CD4-positive, CD25-positive, alpha-beta regulatory T cell (primary cell): ENCODE measurements at regions not wholly inside any gene's neighbourhood (a gene's known extent, or its start where the extent isn't known, plus 50 kb on each side); places are given as distances from the start of the nearest gene placed in this dataset.

ENCODE experiments used
- ATAC-seq, 2 donors: fragments of 150-1000 bp; cut with Tn5 transposase; one replicate each; pipeline ENCODE4 v1.10.0; 2021; ENCODE audit warnings: low read depth in 2 of 2, moderate number of reproducible peaks in 2 of 2, moderate library complexity in 1 of 2
- DNase-seq, 3 donors: peaks; one replicate each; pipeline versions ENCODE4 v3.0.0 to v3.0.0-alpha.2; 2012 to 2022; ENCODE audit warnings: mixed read lengths in 1 of 3
- H3K27ac ChIP-seq: one replicate; pipeline ENCODE4 v1.7.0; 2013; ENCODE audit warnings: mild to moderate bottlenecking, low read length; ENCODE audit not compliant: insufficient read depth, poor library complexity, severe bottlenecking
- H3K27me3 ChIP-seq: one replicate; pipeline ENCODE4 v1.7.0; 2013; ENCODE audit warnings: low read length; ENCODE audit not compliant: control insufficient read depth, insufficient read depth
- H3K36me3 ChIP-seq: one replicate; pipeline ENCODE4 v1.7.0; 2013; ENCODE audit warnings: mild to moderate bottlenecking, low read length, moderate library complexity; ENCODE audit not compliant: control insufficient read depth, insufficient read depth
- H3K4me1 ChIP-seq: 2 replicates; pipeline ENCODE4 v1.7.0; 2013; ENCODE audit warnings: mild to moderate bottlenecking, low read length; ENCODE audit not compliant: insufficient read depth, control insufficient read depth, poor library complexity, severe bottlenecking
- H3K4me3 ChIP-seq: one replicate; pipeline ENCODE4 v1.7.0; 2013; ENCODE audit warnings: low read depth, mild to moderate bottlenecking, low read length, moderate library complexity
- H3K9me3 ChIP-seq, 2 experiments: 1 replicate in 1 of 2; 2 replicates in 1 of 2; pipeline ENCODE4 v1.7.0; 2013; ENCODE audit warnings: low read length in 2 of 2, mild to moderate bottlenecking in 1 of 2, moderate library complexity in 1 of 2; ENCODE audit not compliant: control insufficient read depth in 2 of 2
- H3K27ac Mint-ChIP-seq, 3 donors: one replicate each; pipeline ENCODE4 v1.8.0; 2020 to 2022; ENCODE audit warnings: mild to moderate bottlenecking in 3 of 3, mixed read lengths in 3 of 3, moderate library complexity in 2 of 3
- H3K27me3 Mint-ChIP-seq: one replicate; pipeline ENCODE4 v1.8.0; 2022; ENCODE audit warnings: mild to moderate bottlenecking, mixed read lengths
- H3K36me3 Mint-ChIP-seq: one replicate; pipeline ENCODE4 v1.8.0; 2020; ENCODE audit warnings: mixed read lengths
- H3K4me1 Mint-ChIP-seq, 4 donors: one replicate each; pipeline ENCODE4 v1.8.0; 2020 to 2022; ENCODE audit warnings: mixed read lengths in 4 of 4, mild to moderate bottlenecking in 1 of 4
- H3K4me3 Mint-ChIP-seq, 4 donors: one replicate each; pipeline ENCODE4 v1.8.0; 2020 to 2022; ENCODE audit warnings: mild to moderate bottlenecking in 4 of 4, mixed read lengths in 4 of 4, moderate library complexity in 3 of 4
- H3K9me3 Mint-ChIP-seq, 7 donors: one replicate each; pipeline ENCODE4 v1.8.0; 2020 to 2022; ENCODE audit warnings: mixed read lengths in 7 of 7, mild to moderate bottlenecking in 3 of 7, moderate library complexity in 2 of 7

- no peak overlapping the region for H3K4me3 ChIP-seq
- H3K27ac ChIP-seq: no peak overlapping the region
- H3K4me1 Mint-ChIP-seq: no peaks in the 10 kb centered on the region
Measured at GRCh38 chr3:194931347-194931746, 245.7 kb downstream of the FAM43A start.

GRCh38 chr3:194931865-194932264, 246.2 kb downstream of the FAM43A start:
- H3K4me1 Mint-ChIP-seq: no peaks in the 10 kb centered on the region

More at GRCh38 chr3:194931347-194931746, 245.7 kb downstream of the FAM43A start:
- H3K27ac Mint-ChIP-seq: no peak overlapping the region
- Histone ChIP-seq H3K4me1 (no peaks in the 10 kb centered on the region), H3K9me3 (peaks cover 0 to 4% of the 10 kb centered on the region in 2 experiments), H3K36me3 (no peaks in the 10 kb centered on the region), H3K27me3 (peaks cover 7% of the 10 kb centered on the region)
- no peaks in the 10 kb centered on the region for H3K36me3 Mint-ChIP-seq
- ATAC-seq (no peak), DNase-seq (no peak)
- no peak overlapping the region for H3K4me3 Mint-ChIP-seq
- peaks cover 0 to 4% (median 0%) of the 10 kb centered on the region in 7 donors for H3K9me3 Mint-ChIP-seq
- peaks cover 14% of the 10 kb centered on the region for H3K27me3 Mint-ChIP-seq

DNA sequence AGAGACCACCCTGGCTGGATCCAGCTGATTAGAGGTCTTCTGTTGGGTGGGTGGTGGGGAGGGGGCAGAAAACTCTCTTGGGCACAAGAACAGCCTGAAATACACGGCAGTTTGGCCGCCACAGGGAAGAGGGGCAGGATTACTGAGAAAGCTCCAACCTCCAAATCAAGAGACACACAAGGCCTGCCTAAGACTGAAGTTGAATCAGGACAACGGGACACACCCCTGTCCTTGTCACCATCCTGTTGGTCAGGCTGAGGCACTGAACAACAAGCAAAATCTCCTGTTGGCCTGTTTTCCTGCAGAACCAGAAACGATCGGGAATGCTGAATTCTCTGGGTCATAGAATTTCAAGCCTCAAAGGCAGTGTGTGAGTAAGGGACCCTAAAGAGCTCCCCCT, 247.8 kb downstream of the FAM43A start:
- peaks cover 5% of the 10 kb centered on the region for H3K27me3 Mint-ChIP-seq

More at GRCh38 chr3:194931865-194932264, 246.2 kb downstream of the FAM43A start:
- Mint-ChIP-seq H3K9me3 (peaks cover 0 to 4% (median 0%) of the 10 kb centered on the region in 7 donors), H3K4me3 (no peak overlapping the region), H3K27me3 (peaks cover 9% of the 10 kb centered on the region), H3K36me3 (no peaks in the 10 kb centered on the region), H3K27ac (no peak overlapping the region)
- Histone ChIP-seq H3K27me3 (peaks cover 7% of the 10 kb centered on the region), H3K27ac (no peak overlapping the region), H3K9me3 (peaks cover 0 to 4% of the 10 kb centered on the region in 2 experiments), H3K4me1 (no peaks in the 10 kb centered on the region), H3K36me3 (no peaks in the 10 kb centered on the region), H3K4me3 (no peak overlapping the region)
- no peak for DNase-seq
- no peak for ATAC-seq

DNA sequence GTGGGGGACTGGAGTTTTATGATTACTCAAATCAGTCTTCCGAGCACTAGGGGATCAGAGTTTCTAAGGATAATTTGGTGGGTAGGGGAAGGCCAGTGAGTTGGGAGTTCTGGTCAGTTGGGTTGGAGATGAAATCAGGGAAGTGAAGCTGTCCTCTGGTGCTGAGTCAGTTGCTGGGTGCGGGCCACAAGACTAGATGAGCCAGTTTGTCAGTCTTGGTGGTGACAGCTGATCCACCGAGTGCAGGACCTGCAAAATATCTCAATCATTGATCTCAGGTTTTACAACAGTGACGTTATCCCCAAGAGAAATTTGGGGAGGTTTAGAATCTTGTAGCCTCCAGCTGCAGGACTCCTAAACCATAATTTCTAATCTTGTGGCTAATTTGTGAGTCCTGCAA, 249.4 kb downstream of the FAM43A start:
- Mint-ChIP-seq H3K27ac (no peak overlapping the region), H3K27me3 (peaks cover 10% of the 10 kb centered on the region), H3K4me1 (no peaks in the 10 kb centered on the region), H3K36me3 (no peaks in the 10 kb centered on the region), H3K9me3 (peaks cover 0 to 4% (median 0%) of the 10 kb centered on the region in 7 donors), H3K4me3 (peak overlapping the region in 1 of 4 donors; percentile 74)
- no peaks in the 10 kb centered on the region for H3K36me3 ChIP-seq
- no peak overlapping the region for H3K27ac ChIP-seq
- ATAC-seq (no peak), DNase-seq (no peak)
- peaks cover 0 to 4% of the 10 kb centered on the region in 2 experiments for H3K9me3 ChIP-seq
- no peak overlapping the region for H3K4me3 ChIP-seq
- H3K27me3 ChIP-seq: peaks cover 7% of the 10 kb centered on the region
- no peaks in the 10 kb centered on the region for H3K4me1 ChIP-seq

More for the DNA sequence above, 247.8 kb downstream of the FAM43A start:
- Histone ChIP-seq H3K9me3 (peaks cover 0 to 4% of the 10 kb centered on the region in 2 experiments), H3K27ac (no peak overlapping the region), H3K36me3 (no peaks in the 10 kb centered on the region), H3K4me1 (no peaks in the 10 kb centered on the region), H3K27me3 (peaks cover 7% of the 10 kb centered on the region), H3K4me3 (no peak overlapping the region)
- Mint-ChIP-seq H3K36me3 (no peaks in the 10 kb centered on the region), H3K4me1 (no peaks in the 10 kb centered on the region), H3K27ac (no peak overlapping the region), H3K4me3 (no peak overlapping the region), H3K9me3 (peaks cover 0 to 4% (median 0%) of the 10 kb centered on the region in 7 donors)
- DNase-seq (no peak), ATAC-seq (no peak)

DNA sequence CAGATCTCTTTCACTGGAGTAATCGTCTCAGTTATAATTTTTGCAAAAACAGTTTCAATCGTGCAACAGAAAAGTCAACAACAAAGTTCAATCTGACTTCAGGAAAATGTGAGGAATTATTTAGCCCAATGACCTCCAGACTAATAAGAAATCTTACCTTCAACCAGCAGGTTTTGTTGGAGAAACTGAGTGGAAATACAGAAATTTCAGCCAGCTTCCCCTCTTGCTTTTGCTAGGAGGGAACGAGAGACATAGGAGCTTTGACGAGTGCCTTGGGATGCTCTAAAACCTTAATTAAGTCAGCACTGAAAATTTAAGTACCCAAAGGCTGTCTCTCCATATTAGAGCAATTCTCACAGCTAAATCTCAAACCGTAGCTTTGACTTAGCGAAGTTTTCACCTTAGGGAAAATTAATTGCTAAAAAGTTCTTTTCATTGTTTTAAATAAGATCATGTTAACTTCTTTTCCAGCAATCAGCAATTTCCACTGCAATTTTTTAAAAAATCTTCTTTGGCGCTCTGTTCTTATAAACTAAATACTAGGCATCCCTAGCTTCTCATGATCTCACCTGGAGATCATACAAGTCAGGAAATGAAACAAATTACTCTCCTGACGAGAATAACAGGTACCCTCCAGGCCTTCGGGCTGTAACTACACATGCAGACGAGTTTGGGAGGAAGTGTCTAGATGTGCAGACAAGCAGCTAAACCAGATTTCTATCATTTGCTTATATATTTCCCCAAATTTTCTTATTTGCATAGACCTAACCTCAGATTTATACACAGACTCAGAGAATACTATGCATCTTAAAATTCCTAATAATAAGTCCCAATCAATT, 250.2 kb downstream of the FAM43A start:
- H3K9me3 Mint-ChIP-seq: peaks cover 0 to 4% (median 0%) of the 10 kb centered on the region in 7 donors
- H3K36me3 Mint-ChIP-seq: no peaks in the 10 kb centered on the region
- no peak overlapping the region for H3K27ac ChIP-seq
- no peak for ATAC-seq
- H3K4me1 Mint-ChIP-seq: no peaks in the 10 kb centered on the region
- peaks cover 7% of the 10 kb centered on the region for H3K27me3 ChIP-seq
- H3K27me3 Mint-ChIP-seq: peaks cover 16% of the 10 kb centered on the region
- peaks cover 0 to 4% of the 10 kb centered on the region in 2 experiments for H3K9me3 ChIP-seq
- DNase-seq: no peak
- no peaks in the 10 kb centered on the region for H3K4me1 ChIP-seq
- no peak overlapping the region for H3K4me3 ChIP-seq
- no peaks in the 10 kb centered on the region for H3K36me3 ChIP-seq
- no peak overlapping the region for H3K27ac Mint-ChIP-seq
- H3K4me3 Mint-ChIP-seq: no peak overlapping the region

GRCh38 chr3:194936659-194937058, 251.0 kb downstream of the FAM43A start:
- ATAC-seq: no peak
- DNase-seq: no peak
- H3K4me3 Mint-ChIP-seq: no peak overlapping the region
- Histone ChIP-seq H3K4me3 (no peak overlapping the region), H3K4me1 (no peaks in the 10 kb centered on the region), H3K27ac (no peak overlapping the region), H3K36me3 (no peaks in the 10 kb centered on the region), H3K27me3 (peaks cover 7% of the 10 kb centered on the region), H3K9me3 (peaks cover 0 to 4% of the 10 kb centered on the region in 2 experiments)
- peaks cover 18% of the 10 kb centered on the region for H3K27me3 Mint-ChIP-seq
- H3K9me3 Mint-ChIP-seq: peaks cover 0 to 4% (median 0%) of the 10 kb centered on the region in 7 donors
- H3K36me3 Mint-ChIP-seq: no peaks in the 10 kb centered on the region
- no peak overlapping the region for H3K27ac Mint-ChIP-seq
- no peaks in the 10 kb centered on the region for H3K4me1 Mint-ChIP-seq

DNA sequence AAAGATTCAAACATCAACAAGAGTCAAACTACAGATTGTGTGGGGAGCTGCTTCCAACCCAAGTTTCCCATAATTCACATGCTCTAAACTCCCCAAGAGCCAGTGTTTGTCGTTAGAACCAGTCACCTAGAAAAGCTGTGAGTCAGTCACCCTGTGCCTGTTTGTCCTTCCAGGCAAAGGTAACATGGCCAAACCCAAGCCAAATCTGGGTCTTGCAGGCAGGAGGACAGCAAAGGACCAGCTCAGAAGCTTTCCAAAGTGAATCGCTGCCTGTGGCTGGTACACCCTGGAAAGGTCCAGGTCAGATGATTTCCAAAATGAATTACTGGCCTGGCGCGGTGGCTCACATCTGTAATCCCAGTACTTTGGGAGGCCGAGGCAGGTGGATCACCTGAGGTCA, 251.5 kb downstream of the FAM43A start:
- no peaks in the 10 kb centered on the region for H3K36me3 Mint-ChIP-seq
- H3K4me1 Mint-ChIP-seq: no peaks in the 10 kb centered on the region
- no peak overlapping the region for H3K27ac Mint-ChIP-seq
- H3K4me3 Mint-ChIP-seq: no peak overlapping the region
- no peaks in the 10 kb centered on the region for H3K36me3 ChIP-seq
- no peak overlapping the region for H3K27ac ChIP-seq
- peaks cover 4% of the 10 kb centered on the region for H3K27me3 ChIP-seq
- peaks cover 0 to 3% of the 10 kb centered on the region in 2 experiments for H3K9me3 ChIP-seq
- ATAC-seq (no peak), DNase-seq (no peak)
- peaks cover 18% of the 10 kb centered on the region for H3K27me3 Mint-ChIP-seq
- no peak overlapping the region for H3K4me3 ChIP-seq
- no peaks in the 10 kb centered on the region for H3K4me1 ChIP-seq
- H3K9me3 Mint-ChIP-seq: peaks cover 0 to 2% (median 0%) of the 10 kb centered on the region in 7 donors
